Endothelial cell of umbilical vein (primary cell): ENCODE measurements at regions not wholly inside any gene's neighbourhood (a gene's known extent, or its start where the extent isn't known, plus 50 kb on each side); places are given as distances from the start of the nearest gene placed in this dataset.

Experiments used
- BruUV-seq: library from RNA; stranded (reverse); fragments of 400-500 nt; replicated peaks from 2 replicates; lab custom pipeline; 2021; lab: Mats Ljungman, UMichigan
- CTCF ChIA-PET: fragments of 300-600, 350-600 bp; sonication (Branson Sonifier 250); formaldehyde crosslinking; loops from one replicate; lab custom pipeline; 2021; ENCODE audit warnings: antibody characterized with exemption, inconsistent platforms; lab: Charles Lee
- POLR2A ChIA-PET: fragments of 300-600, 350-600 bp; sonication (Branson Sonifier 250); formaldehyde crosslinking; loops from one replicate; lab custom pipeline; 2021; ENCODE audit warnings: antibody characterized with exemption, inconsistent platforms; lab: Charles Lee
- DNase-seq: peaks from one replicate; pipeline ENCODE4 v3.0.0-alpha.2; 2011; ENCODE audit warnings: low read depth, low spot score
- FAIRE-seq: peaks from 2 replicates; lab custom pipeline; 2011; peaks lifted over from hg19 to GRCh38; lab: Jason Lieb, UNC
- H2AFZ ChIP-seq: 2 replicates; pipeline ENCODE4 v1.6.0; 2012; ENCODE audit warnings: low read depth, low read length, control low read depth, inconsistent platforms
- H3K27ac ChIP-seq: 2 replicates; pipeline ENCODE4 v1.5.1; 2011; ENCODE audit warnings: low read depth, mild to moderate bottlenecking, control low read depth, low read length, moderate library complexity; ENCODE audit not compliant: insufficient read depth
- H3K27me3 ChIP-seq, 2 experiments: 2 replicates each; pipeline versions ENCODE4 v1.6.0 to v1.6.1; 2011; ENCODE audit warnings: low read length in 2 of 2, mixed read lengths in 1 of 2; ENCODE audit not compliant: control insufficient read depth in 2 of 2, insufficient read depth in 2 of 2
- H3K36me3 ChIP-seq, 2 experiments: 2 replicates in 1 of 2; 3 replicates in 1 of 2; pipeline ENCODE4 v1.5.1; 2011; ENCODE audit warnings: low read length in 2 of 2, mild to moderate bottlenecking in 1 of 2, moderate library complexity in 1 of 2; ENCODE audit not compliant: control insufficient read depth in 2 of 2, insufficient read depth in 2 of 2; ENCODE audit errors: extremely low read depth in 1 of 2
- H3K4me1 ChIP-seq: 3 replicates; pipeline ENCODE4 v1.5.1; 2011; ENCODE audit warnings: mild to moderate bottlenecking, low read length; ENCODE audit not compliant: control insufficient read depth, insufficient read depth; ENCODE audit errors: extremely low read depth
- H3K4me2 ChIP-seq: 2 replicates; pipeline ENCODE4 v1.6.1; 2011; ENCODE audit warnings: low read length, control low read depth, mixed read lengths; ENCODE audit not compliant: insufficient read depth
- H3K4me3 ChIP-seq, 3 experiments: fragments of 200-600 bp in 1 of 3; sonication (generic), shearing (Covaris generic) in 1 of 3; replicated peaks in 1 of 3; 2 replicates each; pipeline ENCODE4 v1.5.1; 2011 to 2016; ENCODE audit warnings: control low read depth in 3 of 3, low read length in 3 of 3, mild to moderate bottlenecking in 2 of 3, inconsistent platforms in 1 of 3, low read depth in 1 of 3, moderate library complexity in 1 of 3; ENCODE audit not compliant: insufficient read depth in 1 of 3
- H3K79me2 ChIP-seq: 2 replicates; pipeline ENCODE4 v1.6.0; 2012; ENCODE audit warnings: low read length, inconsistent platforms; ENCODE audit not compliant: control insufficient read depth, insufficient read depth
- H3K9ac ChIP-seq: replicated peaks from 2 replicates; pipeline ENCODE3; 2011; ENCODE audit warnings: low read length, control low read depth; ENCODE audit not compliant: insufficient read depth; ENCODE audit errors: extremely low read depth
- H3K9me1 ChIP-seq: replicated peaks from 3 replicates; pipeline ENCODE4 v1.6.0; 2011; ENCODE audit warnings: mild to moderate bottlenecking, low read length; ENCODE audit not compliant: control insufficient read depth, insufficient read depth; ENCODE audit errors: extremely low read depth
- H3K9me3 ChIP-seq: replicated peaks from 2 replicates; pipeline ENCODE4 v1.5.1; 2012; ENCODE audit warnings: low read length, inconsistent platforms; ENCODE audit not compliant: control insufficient read depth, insufficient read depth
- H4K20me1 ChIP-seq: replicated peaks from 2 replicates; pipeline ENCODE3; 2011; ENCODE audit warnings: mild to moderate bottlenecking, low read length; ENCODE audit not compliant: control insufficient read depth, insufficient read depth; ENCODE audit errors: extremely low read depth
- EZH2 ChIP-seq: IDR thresholded peaks from 2 replicates; pipeline ENCODE4 v1.6.1; 2012; ENCODE audit warnings: borderline replicate concordance, low read depth, mild to moderate bottlenecking, moderate library complexity, low read length, inconsistent platforms; ENCODE audit not compliant: severe bottlenecking
- FOS ChIP-seq: IDR thresholded peaks from 2 replicates; pipeline ENCODE4 v1.6.1; 2011; ENCODE audit warnings: mild to moderate bottlenecking, low read length, moderate library complexity, borderline replicate concordance; ENCODE audit not compliant: insufficient read depth
- GATA2 ChIP-seq: IDR thresholded peaks from 2 replicates; pipeline ENCODE4 v1.7.0; 2011; ENCODE audit warnings: low read depth, mild to moderate bottlenecking, moderate library complexity, mixed read lengths, low read length; ENCODE audit not compliant: insufficient read length, insufficient read depth
- JUN ChIP-seq: IDR thresholded peaks from 2 replicates; pipeline ENCODE4 v1.6.1; 2011; ENCODE audit warnings: borderline replicate concordance, low read depth; ENCODE audit not compliant: insufficient read length, insufficient read depth
- MYC ChIP-seq: IDR thresholded peaks from one replicate; pipeline ENCODE4 v1.6.1; 2011; ENCODE audit warnings: mild to moderate bottlenecking, low read depth, low read length
- POLR2A ChIP-seq: IDR thresholded peaks from 2 replicates; pipeline ENCODE4 v1.6.1; 2012; ENCODE audit warnings: low read depth, mild to moderate bottlenecking, control low read depth, low read length
- POLR2AphosphoS5 ChIP-seq: IDR thresholded peaks from 2 replicates; pipeline ENCODE4 v1.6.1; 2012; ENCODE audit warnings: low read depth, mild to moderate bottlenecking, control low read depth, low read length, moderate library complexity; ENCODE audit not compliant: insufficient read depth
- dilution Hi-C: fragments of 300-500 bp; cut with MboI; formaldehyde crosslinking; loops from one replicate; pipeline ENCODE4 v1.15.0; 2019; ENCODE audit warnings: low sequenced_read_pairs; ENCODE audit not compliant: extremely low pct_ligation_motif_present
- intact Hi-C: fragments of 100-400 bp; cut with micrococcal nuclease; formaldehyde crosslinking; loops from one replicate; pipeline ENCODE4 v1.10.0; 2022
- TF ChIP-seq, protein P1 (sequence below): IDR thresholded peaks from 2 replicates; pipeline ENCODE4 v1.6.1; 2011; ENCODE audit not compliant: insufficient read depth, insufficient read length
- TF ChIP-seq, protein P2 (sequence below), 2 donors: IDR thresholded peaks; 1 replicate in 1 of 2; 2 replicates in 1 of 2; pipeline ENCODE4 v1.5.1; 2011; ENCODE audit warnings: low read length in 2 of 2, mild to moderate bottlenecking in 2 of 2, moderate library complexity in 2 of 2, control low read depth in 1 of 2, inconsistent platforms in 1 of 2, low read depth in 1 of 2; ENCODE audit not compliant: insufficient read depth in 1 of 2; ENCODE audit errors: extremely low read depth in 1 of 2

- Histone ChIP-seq H3K4me2 (no peak overlapping the region), H2AFZ (no peak overlapping the region), H3K9me3 (no peaks in the 10 kb centered on the region), H3K79me2 (no peaks in the 10 kb centered on the region), H3K9me1 (no peaks in the 10 kb centered on the region), H3K27me3 (no peaks in the 10 kb centered on the region), H3K4me1 (no peaks in the 10 kb centered on the region), H3K4me3 (no peak overlapping the region), H3K27ac (no peak overlapping the region), H3K9ac (no peak overlapping the region), H3K36me3 (no peaks in the 10 kb centered on the region), H4K20me1 (no peaks in the 10 kb centered on the region)
- DNase-seq, result no peak
- BruUV-seq, result no TSS peak
- POLR2A ChIA-PET, result no interaction called here
- dilution Hi-C loops (no loop called here), intact Hi-C loops (no loop called here)
- TF ChIP-seq POLR2AphosphoS5 (no peak), GATA2 (no peak), FOS (no peak), JUN (no peak), EZH2 (no peak), MYC (no peak), POLR2A (no peak)
- TF ChIP-seq, protein P1, sequence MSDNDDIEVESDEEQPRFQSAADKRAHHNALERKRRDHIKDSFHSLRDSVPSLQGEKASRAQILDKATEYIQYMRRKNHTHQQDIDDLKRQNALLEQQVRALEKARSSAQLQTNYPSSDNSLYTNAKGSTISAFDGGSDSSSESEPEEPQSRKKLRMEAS, result no peak
- TF ChIP-seq, protein P2, sequence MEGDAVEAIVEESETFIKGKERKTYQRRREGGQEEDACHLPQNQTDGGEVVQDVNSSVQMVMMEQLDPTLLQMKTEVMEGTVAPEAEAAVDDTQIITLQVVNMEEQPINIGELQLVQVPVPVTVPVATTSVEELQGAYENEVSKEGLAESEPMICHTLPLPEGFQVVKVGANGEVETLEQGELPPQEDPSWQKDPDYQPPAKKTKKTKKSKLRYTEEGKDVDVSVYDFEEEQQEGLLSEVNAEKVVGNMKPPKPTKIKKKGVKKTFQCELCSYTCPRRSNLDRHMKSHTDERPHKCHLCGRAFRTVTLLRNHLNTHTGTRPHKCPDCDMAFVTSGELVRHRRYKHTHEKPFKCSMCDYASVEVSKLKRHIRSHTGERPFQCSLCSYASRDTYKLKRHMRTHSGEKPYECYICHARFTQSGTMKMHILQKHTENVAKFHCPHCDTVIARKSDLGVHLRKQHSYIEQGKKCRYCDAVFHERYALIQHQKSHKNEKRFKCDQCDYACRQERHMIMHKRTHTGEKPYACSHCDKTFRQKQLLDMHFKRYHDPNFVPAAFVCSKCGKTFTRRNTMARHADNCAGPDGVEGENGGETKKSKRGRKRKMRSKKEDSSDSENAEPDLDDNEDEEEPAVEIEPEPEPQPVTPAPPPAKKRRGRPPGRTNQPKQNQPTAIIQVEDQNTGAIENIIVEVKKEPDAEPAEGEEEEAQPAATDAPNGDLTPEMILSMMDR (IDR thresholded peaks at IDR 0.05; ENCODE audit: extremely low read depth in 1 of 2, insufficient read depth in 1 of 2, low read depth in 1 of 2, low read length in 2 of 2), result no peak
- CTCF ChIA-PET, result interaction anchor here (0.6 to 4.2 kb wide), 4 partner anchors 9 to 176 kb away, joined by 4 to 20 read pairs (median 4); no protein-coding TSS in a partner anchor
- FAIRE-seq, result no peak
These were observed 108.2 kb downstream of the DIRAS3 start for GRCh38 chr1:67942274-67942673.
